Ovary (tissue), 7 donors: ENCODE measurements at regions not wholly inside any gene's neighbourhood (a gene's known extent, or its start where the extent isn't known, plus 50 kb on each side); places are given as distances from the start of the nearest gene placed in this dataset.

Experiments used
- DNase-seq, 5 donors: peaks; one replicate each; pipeline ENCODE4 v3.0.0-alpha.2; 2019 to 2020
- H3K27ac ChIP-seq, 2 donors: fragments of 200-600 bp; one replicate each; pipeline versions ENCODE4 v1.5.1 to v1.8.0; 2019 to 2022
- H3K27me3 ChIP-seq: fragments of 200-600 bp; one replicate; pipeline ENCODE4 v1.8.0; 2022
- H3K36me3 ChIP-seq: fragments of 200-600 bp; sonication (generic); one replicate; pipeline ENCODE4 v1.5.1; 2019
- H3K4me1 ChIP-seq: one replicate; pipeline ENCODE4 v1.8.1; 2013; ENCODE audit warnings: mild to moderate bottlenecking, moderate library complexity; ENCODE audit not compliant: insufficient read depth
- H3K4me3 ChIP-seq: fragments of 200-600 bp; sonication (generic); one replicate; pipeline ENCODE4 v1.5.1; 2017
- H3K9me3 ChIP-seq, 2 donors: fragments of 200-600 bp in 1 of 2; sonication (generic) in 1 of 2; one replicate each; pipeline versions ENCODE4 v1.5.1 to v1.8.1; 2013 to 2019; ENCODE audit warnings: mild to moderate bottlenecking in 1 of 2, moderate library complexity in 1 of 2
- EP300 ChIP-seq: sonication (generic); formaldehyde crosslinking; IDR thresholded peaks from one replicate; pipeline ENCODE4 v1.6.1; 2017; ENCODE audit warnings: antibody characterized with exemption
- POLR2A ChIP-seq: fragments of 450-650 bp; IDR thresholded peaks from one replicate; pipeline ENCODE4 v1.6.1; 2017; ENCODE audit warnings: antibody characterized with exemption, mild to moderate bottlenecking, moderate library complexity
- WGBS, 3 donors: extraction: QIAGEN DNeasy Blood & Tissue Kit in 1 of 3; methylation state at CpG; one replicate each; pipeline versions ENCODE4 v1.1.5 to v1.1.7; 2013 to 2017; 5-methylcytosine and 5-hydroxymethylcytosine counted together
- intact Hi-C, 4 donors: fragments of 100-400 bp; cut with DNase I; formaldehyde crosslinking; loops; one replicate each; pipeline versions ENCODE4 v1.11.0 to v1.15.1; 2022 to 2023
- TF ChIP-seq, protein P1 (sequence below), 3 donors: fragments of 450-650 bp in 2 of 3; fragments of 200-600 bp in 1 of 3; IDR thresholded peaks; one replicate each; pipeline versions ENCODE4 v1.5.1 to v1.8.0; 2016 to 2022; ENCODE audit warnings: antibody characterized with exemption in 3 of 3, mild to moderate bottlenecking in 1 of 3
- donor health status: DM: no; HTN: no; CAD: no; lungs with moderate emphysema.
- donor health status: DM: no; HTN: no; CAD: no.
- donor health status: Bipolar disorder and iron deficiency.
- donor health status: DM: no; HTN: no; CAD: no.
- donor health status: DM: yes; HTN: yes; CAD: no.

DNA sequence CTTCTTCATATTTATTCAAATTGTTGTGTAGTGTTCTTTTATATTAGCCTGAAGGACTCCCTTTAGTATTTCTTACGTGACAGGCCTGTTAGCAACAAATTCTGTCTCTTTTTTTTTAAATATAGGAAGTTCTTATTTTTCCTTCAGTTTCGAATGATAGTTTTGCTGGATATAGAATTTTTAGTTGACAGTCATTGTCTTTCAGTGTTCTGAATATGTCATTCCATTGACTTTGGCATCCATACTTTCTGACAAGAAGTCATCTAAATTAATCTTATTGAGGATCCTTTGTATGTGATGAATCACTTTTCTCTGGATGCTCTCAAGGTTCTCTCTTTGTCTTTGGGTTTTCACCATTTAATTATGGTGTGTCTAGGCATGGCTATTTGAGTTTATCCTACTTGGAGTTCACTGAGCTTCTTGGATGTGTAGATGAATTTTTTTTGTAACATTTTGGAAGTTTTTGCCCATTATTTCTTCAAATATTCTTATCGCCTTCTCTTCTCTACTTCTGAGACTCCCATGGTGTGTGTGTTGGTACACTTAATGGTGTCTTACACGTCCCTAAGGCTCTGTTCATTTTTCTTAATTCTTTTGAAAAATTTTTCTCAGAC is 82.5 kb upstream of the GTSF1L start:
- no peaks in the 10 kb centered on the region for H3K36me3 ChIP-seq

DNA sequence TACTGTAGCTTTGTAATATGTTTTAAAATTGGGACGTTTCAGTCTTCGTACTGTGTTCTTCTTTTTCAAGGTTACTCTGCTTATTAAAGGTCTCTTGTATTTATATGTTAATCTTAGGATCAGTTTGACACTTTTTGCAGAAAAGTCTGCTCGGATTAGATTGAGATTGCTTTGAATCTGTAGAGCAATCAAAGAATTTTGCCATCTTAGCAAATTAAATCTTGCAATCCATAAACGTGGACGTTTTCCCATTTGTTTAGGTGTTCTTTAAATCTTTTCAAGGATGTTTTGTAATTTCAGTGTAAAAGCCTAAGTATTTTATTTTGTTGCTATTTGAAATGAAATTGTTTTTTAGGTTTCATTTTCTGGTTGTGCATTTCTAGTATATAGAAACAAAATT is 78.0 kb upstream of the GTSF1L start:
- WGBS, 3 donors, result 49 to 69% (median 64%) methylated on average over 5 of the region's 5 CpGs
- Histone ChIP-seq H3K4me3 (no peak overlapping the region), H3K27ac (no peak overlapping the region), H3K36me3 (no peaks in the 10 kb centered on the region), H3K9me3 (no peaks in the 10 kb centered on the region), H3K4me1 (no peaks in the 10 kb centered on the region), H3K27me3 (no peaks in the 10 kb centered on the region)
- intact Hi-C loops, result no loop called here
- no peak for DNase-seq
- TF ChIP-seq POLR2A, result no peak
- TF ChIP-seq EP300, result no peak
- TF ChIP-seq, protein P1, sequence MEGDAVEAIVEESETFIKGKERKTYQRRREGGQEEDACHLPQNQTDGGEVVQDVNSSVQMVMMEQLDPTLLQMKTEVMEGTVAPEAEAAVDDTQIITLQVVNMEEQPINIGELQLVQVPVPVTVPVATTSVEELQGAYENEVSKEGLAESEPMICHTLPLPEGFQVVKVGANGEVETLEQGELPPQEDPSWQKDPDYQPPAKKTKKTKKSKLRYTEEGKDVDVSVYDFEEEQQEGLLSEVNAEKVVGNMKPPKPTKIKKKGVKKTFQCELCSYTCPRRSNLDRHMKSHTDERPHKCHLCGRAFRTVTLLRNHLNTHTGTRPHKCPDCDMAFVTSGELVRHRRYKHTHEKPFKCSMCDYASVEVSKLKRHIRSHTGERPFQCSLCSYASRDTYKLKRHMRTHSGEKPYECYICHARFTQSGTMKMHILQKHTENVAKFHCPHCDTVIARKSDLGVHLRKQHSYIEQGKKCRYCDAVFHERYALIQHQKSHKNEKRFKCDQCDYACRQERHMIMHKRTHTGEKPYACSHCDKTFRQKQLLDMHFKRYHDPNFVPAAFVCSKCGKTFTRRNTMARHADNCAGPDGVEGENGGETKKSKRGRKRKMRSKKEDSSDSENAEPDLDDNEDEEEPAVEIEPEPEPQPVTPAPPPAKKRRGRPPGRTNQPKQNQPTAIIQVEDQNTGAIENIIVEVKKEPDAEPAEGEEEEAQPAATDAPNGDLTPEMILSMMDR (IDR thresholded peaks at IDR 0.05), result no peak

More for the DNA sequence above, 82.5 kb upstream of the GTSF1L start:
- no peak for DNase-seq
- intact Hi-C loops, result no loop called here
- no peaks in the 10 kb centered on the region for H3K9me3 ChIP-seq
- H3K27ac ChIP-seq, result no peak overlapping the region
- H3K4me3 ChIP-seq, result no peak overlapping the region
- 76 to 78% (median 76%) methylated on average over 4 of the region's 4 CpGs for WGBS, 3 donors
- no peaks in the 10 kb centered on the region for H3K27me3 ChIP-seq
- TF ChIP-seq POLR2A (no peak), EP300 (no peak)
- TF ChIP-seq, protein P1 (IDR thresholded peaks at IDR 0.05), result no peak
- no peaks in the 10 kb centered on the region for H3K4me1 ChIP-seq

DNA sequence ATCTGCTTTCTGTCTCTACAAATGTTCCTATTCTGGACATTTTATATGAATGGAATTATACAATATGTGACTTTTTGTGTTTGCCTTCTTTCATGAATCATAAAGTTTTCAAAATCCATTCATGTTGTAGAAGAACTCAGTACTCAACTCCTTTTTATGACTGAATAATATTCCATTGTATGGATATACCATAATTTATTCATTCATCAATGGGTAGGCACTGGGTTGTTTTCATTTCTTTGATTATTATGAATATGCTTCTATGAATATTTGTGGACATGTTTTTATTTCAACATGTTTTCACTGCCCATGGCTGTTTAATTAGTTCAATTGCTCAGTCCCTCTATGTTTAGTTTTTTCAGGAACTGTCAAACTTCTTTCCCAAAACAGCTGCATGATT is 76.5 kb upstream of the GTSF1L start:
- no peak for DNase-seq
- Histone ChIP-seq H3K36me3 (no peaks in the 10 kb centered on the region), H3K27ac (no peak overlapping the region), H3K4me3 (no peak overlapping the region), H3K4me1 (no peaks in the 10 kb centered on the region), H3K9me3 (no peaks in the 10 kb centered on the region), H3K27me3 (no peaks in the 10 kb centered on the region)
- intact Hi-C loops, result no loop called here
- TF ChIP-seq, protein P1 (IDR thresholded peaks at IDR 0.05), result no peak
- TF ChIP-seq EP300 (no peak), POLR2A (no peak)

DNA sequence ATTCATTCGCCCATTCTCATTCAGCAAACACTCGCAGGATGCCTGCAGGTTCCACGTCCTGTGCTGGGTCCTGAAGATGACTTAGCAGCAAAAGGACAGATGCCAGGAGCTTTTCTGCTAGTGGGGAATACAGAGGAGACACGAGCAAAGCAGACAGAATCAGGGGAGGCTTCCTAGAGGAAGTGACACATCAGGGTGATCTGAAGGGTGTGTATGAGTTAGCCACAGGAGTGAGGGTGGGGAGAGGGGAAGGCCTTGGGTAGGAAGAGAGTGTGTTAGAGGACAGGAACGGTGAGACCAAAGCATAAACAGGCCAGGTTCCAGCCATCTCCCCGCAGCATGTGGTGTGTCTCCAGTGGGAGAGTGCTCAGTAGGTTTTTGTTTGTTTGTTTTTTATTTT is 73.4 kb upstream of the GTSF1L start:
- DNase-seq, result no peak
- Histone ChIP-seq H3K27ac (no peak overlapping the region), H3K9me3 (no peaks in the 10 kb centered on the region), H3K4me1 (no peaks in the 10 kb centered on the region), H3K27me3 (no peaks in the 10 kb centered on the region), H3K4me3 (no peak overlapping the region), H3K36me3 (no peaks in the 10 kb centered on the region)
- 74 to 78% (median 75%) methylated on average over 6 of the region's 6 CpGs for WGBS, 3 donors
- intact Hi-C loops, result no loop called here
- TF ChIP-seq, protein P1 (IDR thresholded peaks at IDR 0.05), result no peak
- no peak for TF ChIP-seq POLR2A
- no peak for TF ChIP-seq EP300
